ENCODE measurements at regions not wholly inside any gene's neighbourhood (a gene's known extent, or its start where the extent isn't known, plus 50 kb on each side); places are given as distances from the start of the nearest gene placed in this dataset.

GRCh38 chr1:187384504-187384903 lies 555.8 kb downstream of the PLA2G4A start:
- no peak for DNase-seq (ENCODE audit: low read depth)
- H3K4me3 ChIP-seq (ENCODE audit: low read length) = no peak overlapping the region
- TF ChIP-seq CTCF (conservative IDR thresholded peaks at IDR 0.05; ENCODE audit: low read depth, low read length) = no peak

- no peak overlapping the region for H3K4me3 ChIP-seq (ENCODE audit: low read length)
Measured at GRCh38 chr1:187390215-187390818, 561.6 kb downstream of the PLA2G4A start.

GRCh38 chr1:187396226-187396625 lies 567.5 kb downstream of the PLA2G4A start:
- DNase-seq (ENCODE audit: low read depth) = no peak
- no peak for TF ChIP-seq CTCF (conservative IDR thresholded peaks at IDR 0.05; ENCODE audit: low read depth, low read length)
- H3K4me3 ChIP-seq (ENCODE audit: low read length) = no peak overlapping the region

More at GRCh38 chr1:187390215-187390818, 561.6 kb downstream of the PLA2G4A start:
- no peak for DNase-seq (ENCODE audit: low read depth)
- TF ChIP-seq CTCF (conservative IDR thresholded peaks at IDR 0.05; ENCODE audit: low read depth, low read length) = no peak

- TF ChIP-seq CTCF (conservative IDR thresholded peaks at IDR 0.05; ENCODE audit: low read depth, low read length) = no peak
- no peak for DNase-seq (ENCODE audit: low read depth)
- no peak overlapping the region for H3K4me3 ChIP-seq (ENCODE audit: low read length)
Measured at GRCh38 chr1:187396929-187397796, 568.4 kb downstream of the PLA2G4A start.

- H3K4me3 ChIP-seq (ENCODE audit: low read length) = no peak overlapping the region
- TF ChIP-seq CTCF (conservative IDR thresholded peaks at IDR 0.05; ENCODE audit: low read depth, low read length) = no peak
- DNase-seq (ENCODE audit: low read depth) = no peak
Measured at GRCh38 chr1:187408212-187409004, 579.7 kb downstream of the PLA2G4A start.

GRCh38 chr1:187409341-187409740 lies 580.6 kb downstream of the PLA2G4A start:
- H3K4me3 ChIP-seq (ENCODE audit: low read length) = no peak overlapping the region
- TF ChIP-seq CTCF (conservative IDR thresholded peaks at IDR 0.05; ENCODE audit: low read depth, low read length) = no peak
- no peak for DNase-seq (ENCODE audit: low read depth)

Data from retinal pigment epithelial cell (primary cell).